ENCODE measurements at regions not wholly inside any gene's neighbourhood (a gene's known extent, or its start where the extent isn't known, plus 50 kb on each side); places are given as distances from the start of the nearest gene placed in this dataset.

DNA sequence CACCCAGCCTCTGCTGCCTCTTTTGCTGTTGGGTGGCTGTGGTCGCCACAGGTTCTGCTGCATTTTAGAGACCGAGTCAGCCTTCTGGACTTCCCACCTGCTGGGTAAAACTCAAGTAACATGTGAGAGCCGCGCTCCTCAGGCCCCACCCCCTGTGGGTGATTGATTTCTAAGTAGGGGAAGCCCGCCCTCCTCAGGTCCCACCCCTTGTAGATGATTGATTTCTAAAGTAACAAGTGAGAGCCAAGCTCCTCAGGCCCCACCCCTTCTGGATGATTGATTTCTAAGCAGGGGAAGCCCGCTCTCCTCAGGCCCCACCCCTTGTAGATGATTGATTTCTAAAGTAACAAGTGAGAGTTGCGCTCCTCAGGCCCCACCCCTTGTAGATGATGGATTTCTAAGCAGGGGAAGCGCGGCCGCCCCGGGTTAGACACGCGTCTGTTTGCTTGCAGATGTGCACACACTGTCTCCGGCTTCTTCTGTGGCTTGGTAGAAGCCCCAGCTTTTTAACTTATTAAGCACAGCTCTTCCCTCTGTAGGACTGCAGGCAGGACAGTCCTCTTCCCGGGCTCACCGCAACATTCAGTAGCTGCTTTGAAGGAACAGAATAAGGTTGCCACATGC lies 83.4 kb downstream of the FAM43A start:
- peak; percentile 97 for DNase-seq

GRCh38 chr3:194772241-194773000 lies 86.7 kb downstream of the FAM43A start:
- DNase-seq, result no peak

GRCh38 chr3:194773216-194773615 lies 87.5 kb downstream of the FAM43A start:
- DNase-seq, result no peak

GRCh38 chr3:194773771-194774455 lies 88.2 kb downstream of the FAM43A start:
- DNase-seq, result no peak

GRCh38 chr3:194775266-194775665 lies 89.6 kb downstream of the FAM43A start:
- DNase-seq, result no peak

GRCh38 chr3:194775731-194776130 lies 90.0 kb downstream of the FAM43A start:
- DNase-seq, result no peak

- no peak for DNase-seq
Observed at GRCh38 chr3:194777729-194778128, 92.0 kb downstream of the FAM43A start.

DNA sequence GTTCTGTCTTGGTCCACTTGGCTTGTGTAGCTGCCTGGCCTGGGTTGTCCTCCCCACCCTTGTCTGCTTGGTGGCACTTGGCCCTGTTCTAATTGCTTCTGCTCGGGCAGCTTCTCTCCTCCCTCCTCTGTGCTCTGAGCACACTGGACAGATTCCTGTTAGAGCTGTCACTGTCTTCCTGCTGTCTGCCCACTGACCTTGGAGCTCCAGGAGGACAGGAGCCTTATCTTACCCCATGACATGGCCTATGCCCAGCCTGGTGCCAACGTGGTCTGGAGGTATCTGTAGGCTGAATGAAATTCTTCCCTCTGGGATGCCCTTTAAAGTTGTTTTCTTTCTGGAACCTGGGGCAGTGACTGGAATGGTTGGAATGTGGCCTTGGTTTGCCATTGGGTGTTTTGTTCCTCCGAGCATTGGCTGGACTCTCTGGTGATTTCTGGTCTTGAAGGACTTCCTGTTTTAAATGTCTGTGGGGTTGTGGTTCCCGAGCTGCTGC lies 94.1 kb downstream of the FAM43A start:
- DNase-seq, result no peak

DNA sequence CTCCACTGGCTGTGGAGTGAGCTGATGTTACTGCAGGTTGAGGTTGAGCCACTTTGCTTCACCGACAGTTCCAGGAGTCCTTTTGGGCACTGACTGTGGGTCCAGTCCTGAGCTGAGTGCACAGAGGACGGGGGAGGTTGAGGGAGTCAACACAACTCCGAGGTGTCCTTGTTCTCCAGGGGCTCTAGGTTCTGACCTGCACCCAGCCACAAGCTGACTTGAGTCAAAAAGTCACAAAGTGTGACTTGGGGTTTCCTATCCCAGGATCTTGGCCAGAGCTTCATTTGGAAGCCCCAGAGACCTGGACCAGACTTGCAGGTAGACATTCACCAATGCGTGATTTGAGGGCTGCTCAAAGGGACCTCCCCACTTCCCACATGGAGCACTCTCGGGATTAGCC lies 95.0 kb downstream of the FAM43A start:
- DNase-seq, result no peak

DNA sequence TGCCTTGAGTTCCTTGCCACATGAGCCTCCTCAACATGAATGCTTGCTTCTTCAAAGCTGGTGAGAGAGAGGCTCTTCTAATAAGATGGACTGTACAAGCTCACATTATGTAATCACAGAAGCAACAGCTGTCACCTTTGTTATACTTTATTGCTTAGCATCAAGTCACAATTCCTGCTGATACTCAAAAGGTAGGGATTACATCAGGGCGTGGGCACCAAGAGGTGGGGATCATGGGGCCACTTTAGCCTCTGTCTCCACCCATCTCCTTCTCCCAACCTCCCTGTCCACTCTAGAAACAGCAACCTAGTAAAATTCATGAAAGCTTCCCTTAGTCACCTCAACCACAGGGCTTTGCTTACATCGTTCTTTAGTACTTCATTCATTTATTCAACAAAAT lies 95.9 kb downstream of the FAM43A start:
- DNase-seq, result no peak

DNA sequence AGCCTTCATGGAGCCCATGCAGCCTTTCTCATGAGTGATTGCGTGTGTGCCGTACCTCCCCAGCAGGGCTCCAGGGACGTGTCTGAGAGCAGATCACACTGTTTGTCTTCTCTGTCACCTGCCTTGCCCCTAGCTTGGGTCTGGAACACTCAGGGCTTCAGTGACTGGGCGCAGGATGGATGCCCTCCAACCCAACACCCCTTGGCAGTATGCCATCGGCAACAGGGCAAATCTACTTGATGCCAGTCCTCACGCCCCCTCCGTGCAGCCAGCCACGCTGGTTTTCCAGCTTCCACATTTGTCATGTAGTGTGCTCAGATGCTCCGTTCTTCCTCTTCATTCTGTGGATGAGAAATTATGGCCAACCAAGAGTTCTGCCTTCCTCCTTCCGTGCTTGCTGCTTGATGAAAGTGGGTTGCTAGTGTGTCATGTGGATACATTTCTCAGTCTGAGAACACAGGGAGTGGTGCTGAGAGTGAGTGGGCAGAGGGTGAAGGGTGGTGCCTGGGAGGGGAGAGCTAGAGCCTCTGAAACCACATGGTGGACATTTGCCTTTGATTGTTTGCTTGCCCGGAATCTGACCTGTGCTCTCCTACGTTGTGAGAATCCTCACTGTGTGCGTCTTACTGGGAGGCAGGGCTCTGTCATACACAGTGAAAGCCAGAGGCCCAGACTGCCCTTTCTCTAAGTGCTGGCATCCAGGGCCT lies 97.2 kb downstream of the FAM43A start:
- DNase-seq, result no peak

- no peak for DNase-seq
Observed at GRCh38 chr3:194784361-194784760, 98.7 kb downstream of the FAM43A start.

DNA sequence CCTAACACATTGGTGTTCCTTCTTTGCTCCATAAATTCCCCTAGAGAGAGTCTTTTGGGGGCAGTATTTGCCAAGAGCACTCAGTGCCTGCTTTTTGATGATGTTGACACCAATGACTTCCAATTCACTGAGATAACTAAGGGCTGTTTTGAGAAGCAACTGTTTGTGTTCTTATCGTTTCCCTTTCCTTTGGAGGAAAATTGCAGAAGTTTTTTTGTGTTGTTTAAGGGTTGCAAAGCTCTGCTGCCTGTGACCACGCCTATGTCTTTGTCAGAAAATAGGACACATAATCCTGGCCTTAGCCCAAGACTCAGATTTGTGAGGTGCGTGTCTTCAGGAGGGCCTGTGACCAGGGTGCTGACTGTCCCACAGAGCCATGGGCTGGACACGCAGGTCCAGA lies 99.6 kb downstream of the FAM43A start:
- no peak for DNase-seq

DNA sequence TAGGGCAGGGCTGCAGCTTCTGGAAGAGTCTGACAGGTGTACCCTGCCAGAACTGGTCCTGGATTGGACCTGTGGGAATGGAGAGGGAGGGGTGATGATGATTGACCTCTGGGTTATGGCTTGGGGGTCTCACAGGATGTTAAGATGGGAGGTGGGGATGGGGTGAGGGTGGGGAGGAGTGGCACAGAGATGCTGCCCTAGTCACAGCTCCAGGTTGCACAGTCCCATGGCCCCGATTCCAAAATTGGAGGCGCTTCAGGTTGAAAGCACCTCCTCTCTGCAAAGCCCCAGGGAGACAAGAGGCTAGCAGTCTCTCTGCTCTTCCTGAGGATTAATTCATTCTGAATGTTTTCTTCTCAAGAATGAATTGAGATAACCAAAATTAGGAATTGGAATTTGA lies 101.4 kb downstream of the FAM43A start:
- DNase-seq, result no peak

DNA sequence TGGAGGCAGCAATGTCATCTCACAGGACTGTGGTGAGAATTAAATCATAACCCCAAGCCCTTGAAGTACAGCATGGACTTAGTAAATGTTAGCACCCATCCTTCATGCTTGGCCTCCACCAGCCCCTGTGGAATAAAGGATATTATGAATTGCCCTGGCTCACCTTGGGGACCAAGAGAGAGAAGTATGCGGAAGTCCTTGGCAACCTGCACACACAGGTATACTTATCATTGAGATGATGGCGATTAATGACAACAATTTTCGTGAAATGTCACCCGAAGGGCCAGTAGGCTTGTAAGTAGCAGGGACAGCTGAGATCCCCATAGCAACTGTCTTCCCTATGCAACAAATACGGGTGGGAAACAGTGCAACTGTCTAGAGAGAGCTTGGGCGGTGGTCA lies 102.0 kb downstream of the FAM43A start:
- no peak for DNase-seq

GRCh38 chr3:194792368-194792767 lies 106.7 kb downstream of the FAM43A start:
- no peak for DNase-seq

DNA sequence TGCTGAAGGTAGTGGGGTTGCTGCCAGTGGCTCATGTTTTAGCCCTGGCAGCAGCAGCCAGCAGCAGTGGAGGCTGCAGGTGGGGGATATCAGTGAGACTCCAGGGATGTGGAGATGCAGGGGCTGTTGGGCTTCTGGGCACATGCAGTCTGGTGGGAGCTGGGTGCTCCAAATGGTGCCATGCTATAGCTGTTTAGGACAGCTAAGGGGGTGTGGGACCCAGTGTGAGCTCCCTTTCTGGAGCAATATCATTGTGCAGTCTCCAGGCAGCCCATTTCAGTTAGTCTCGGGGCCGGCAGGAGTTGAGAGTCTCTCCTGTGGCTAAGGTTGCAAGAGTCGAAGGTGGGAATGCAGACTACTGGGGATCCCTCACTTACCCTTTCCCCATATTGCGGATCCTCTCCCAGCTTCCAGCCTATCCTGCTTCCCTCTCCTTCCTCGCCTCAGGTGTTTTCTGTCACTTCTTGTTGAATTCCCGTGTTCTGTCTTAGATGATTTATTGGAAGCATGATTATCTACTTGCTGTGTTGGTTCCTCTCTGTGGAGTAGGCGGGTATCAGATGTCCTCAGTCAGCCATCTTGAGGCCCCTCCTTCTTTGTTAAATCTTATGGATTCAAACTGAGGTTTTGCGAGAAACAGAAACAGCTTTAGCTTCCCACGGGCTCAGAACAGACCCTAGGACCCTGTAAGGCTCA lies 112.0 kb downstream of the FAM43A start:
- no peak for DNase-seq

GRCh38 chr3:194798486-194798885 lies 112.8 kb downstream of the FAM43A start:
- DNase-seq, result no peak

DNA sequence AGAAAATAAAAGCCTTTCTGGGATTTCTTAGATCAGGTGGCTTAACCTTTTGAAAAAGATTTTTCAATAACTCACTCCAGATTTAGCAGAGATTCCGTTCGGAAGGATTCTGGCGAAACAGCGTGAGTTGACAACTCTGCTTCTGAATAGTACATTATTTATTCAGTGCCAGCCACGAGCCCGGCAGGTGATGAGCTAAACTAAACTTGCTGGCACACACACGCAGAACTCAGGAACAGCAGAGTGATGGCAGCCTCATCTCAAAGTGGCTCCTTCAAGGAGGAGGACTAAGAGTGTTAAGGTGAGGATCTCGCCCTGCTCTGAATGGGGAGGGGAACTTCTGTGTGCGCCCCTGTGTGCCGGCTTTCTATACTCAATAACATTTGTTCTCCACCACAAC lies 114.3 kb downstream of the FAM43A start:
- no peak for DNase-seq

DNA sequence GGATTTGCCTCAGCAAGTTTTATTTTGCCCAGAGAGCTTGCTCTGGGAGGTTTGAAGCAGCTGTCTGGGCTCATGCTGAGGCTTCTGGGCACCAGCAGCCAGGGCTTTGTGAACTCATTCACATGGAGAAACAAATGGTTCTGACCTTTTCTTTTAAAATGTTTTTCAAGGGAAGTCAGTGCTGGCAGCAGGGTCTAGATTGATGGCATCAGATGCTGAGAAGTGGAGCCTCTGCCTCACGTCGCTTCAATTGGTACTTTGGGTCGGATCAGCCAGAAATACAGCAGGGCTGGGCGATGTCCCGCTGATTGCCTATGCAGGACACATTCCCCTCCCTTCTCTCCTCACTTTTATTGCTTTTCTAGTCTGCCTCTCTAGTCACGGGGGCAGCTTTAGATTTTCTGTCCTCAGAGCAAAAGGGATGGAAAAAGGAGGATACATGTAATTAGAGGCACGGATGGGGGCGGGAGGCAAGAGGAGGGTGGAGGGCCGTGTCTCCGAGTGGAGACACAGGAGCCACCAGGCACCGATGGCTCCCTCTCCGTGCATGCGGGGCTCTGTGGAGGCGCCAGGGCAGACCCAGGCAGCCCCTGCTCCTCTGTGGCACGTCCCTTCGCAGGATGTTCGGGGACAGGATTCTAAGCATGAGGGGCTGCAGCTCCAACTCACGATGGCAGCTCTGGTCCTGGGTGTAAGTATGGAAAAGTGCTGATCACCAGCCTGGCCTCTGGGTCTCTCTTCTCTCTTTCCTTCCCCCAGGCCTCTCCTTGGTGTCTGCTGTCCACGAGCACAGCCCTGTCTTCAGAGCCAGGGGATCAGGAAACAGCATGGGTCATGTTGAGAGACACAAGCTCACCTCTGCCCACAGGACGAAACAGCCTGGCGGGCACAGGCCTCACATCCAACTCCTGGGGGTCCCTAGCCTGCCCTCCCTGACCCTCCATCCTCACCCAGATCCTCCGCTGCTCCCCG lies 116.1 kb downstream of the FAM43A start:
- DNase-seq, result peak; percentile 69

DNA sequence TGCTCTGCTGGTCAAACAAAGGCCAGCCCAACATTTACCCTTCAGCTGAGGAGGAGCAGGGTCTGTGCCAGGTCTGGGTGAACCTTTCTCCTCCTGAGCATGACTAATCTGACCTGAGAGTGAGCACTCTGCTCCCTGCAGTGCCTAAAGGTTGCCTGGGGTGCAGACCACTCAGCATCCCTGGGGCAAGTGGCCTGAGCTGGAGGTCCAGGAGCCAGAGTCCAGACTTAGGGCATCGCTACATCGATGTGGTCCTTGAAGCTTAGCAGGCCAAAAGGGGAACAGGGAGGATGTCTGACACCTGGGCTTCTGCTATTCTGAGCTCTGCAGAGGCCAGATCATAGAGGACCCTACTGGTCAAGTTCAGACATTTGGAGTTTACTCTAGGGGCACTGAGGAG lies 119.1 kb downstream of the FAM43A start:
- no peak for DNase-seq

DNA sequence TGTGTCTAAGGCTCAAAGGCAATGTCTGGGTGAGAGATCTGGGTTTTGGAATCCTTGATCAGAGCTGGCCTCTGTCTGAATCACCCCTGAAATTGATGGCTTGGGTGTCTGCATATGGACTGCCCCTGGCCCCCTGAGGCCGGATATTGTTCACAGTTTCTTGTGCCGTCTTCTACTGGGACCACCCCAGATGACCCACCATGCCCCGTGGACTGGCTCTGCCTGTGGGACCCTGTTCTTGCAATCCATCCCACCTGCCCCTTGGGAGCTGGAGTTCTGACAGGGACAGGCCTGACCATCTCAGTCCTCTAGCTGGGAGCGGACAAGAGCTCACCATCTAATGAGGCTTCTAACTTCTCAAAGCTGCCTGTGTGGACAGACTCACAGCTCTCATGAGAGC lies 119.9 kb downstream of the FAM43A start:
- DNase-seq, result no peak

Measured in NCI-H2227 treated with DMSO at 0.1 percent for 48 hours (cell line).